NCI-H2107 treated with DMSO at 0.1 percent for 48 hours (cell line): ENCODE measurements at regions not wholly inside any gene's neighbourhood (a gene's known extent, or its start where the extent isn't known, plus 50 kb on each side); places are given as distances from the start of the nearest gene placed in this dataset.

Source experiments
- DNase-seq: peaks from one replicate; lab custom pipeline; 2025; ENCODE audit not compliant: unreplicated experiment; lab: John Stamatoyannopoulos, UW

GRCh38 chr3:105923140-105923539, 54.3 kb upstream of the CBLB start:
- no peak for DNase-seq

DNA sequence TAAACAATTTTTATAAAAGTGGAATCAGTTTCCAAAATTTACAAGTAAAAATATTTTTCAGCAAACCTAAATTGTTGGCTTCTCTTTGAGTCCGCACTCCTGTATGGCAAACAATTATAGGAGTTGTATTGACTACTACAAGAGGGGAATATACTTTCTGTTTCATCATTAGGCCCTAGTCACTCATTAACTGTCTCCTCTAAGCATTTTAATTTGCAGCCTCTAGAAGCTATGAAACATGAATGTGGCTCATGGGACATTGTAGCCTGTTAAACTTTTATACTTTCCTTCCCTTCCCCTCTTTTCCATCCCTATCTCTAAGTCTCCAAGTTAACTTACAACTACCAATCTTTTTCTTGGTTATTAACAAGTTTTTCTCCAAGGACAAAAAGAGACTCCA, 58.9 kb upstream of the CBLB start:
- no peak for DNase-seq

DNA sequence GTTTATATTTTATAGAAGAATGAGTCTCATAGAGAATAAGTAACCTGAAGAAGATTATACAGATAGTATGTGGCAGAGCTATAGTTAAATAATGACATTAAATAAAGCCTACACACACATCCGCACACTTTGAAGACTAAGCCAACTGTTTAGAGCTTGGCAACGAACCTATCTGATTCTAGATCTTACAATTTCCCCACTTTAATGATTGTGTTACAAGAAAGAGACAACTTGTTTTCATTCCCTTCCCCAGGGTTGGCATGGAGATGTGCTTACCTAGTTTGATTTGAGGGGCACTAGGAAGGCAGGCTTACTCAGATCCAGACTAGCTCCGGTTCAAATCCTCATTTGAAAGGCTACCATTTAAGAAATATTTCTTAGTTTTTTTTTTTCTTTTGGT, 61.9 kb upstream of the CBLB start:
- no peak for DNase-seq

DNA sequence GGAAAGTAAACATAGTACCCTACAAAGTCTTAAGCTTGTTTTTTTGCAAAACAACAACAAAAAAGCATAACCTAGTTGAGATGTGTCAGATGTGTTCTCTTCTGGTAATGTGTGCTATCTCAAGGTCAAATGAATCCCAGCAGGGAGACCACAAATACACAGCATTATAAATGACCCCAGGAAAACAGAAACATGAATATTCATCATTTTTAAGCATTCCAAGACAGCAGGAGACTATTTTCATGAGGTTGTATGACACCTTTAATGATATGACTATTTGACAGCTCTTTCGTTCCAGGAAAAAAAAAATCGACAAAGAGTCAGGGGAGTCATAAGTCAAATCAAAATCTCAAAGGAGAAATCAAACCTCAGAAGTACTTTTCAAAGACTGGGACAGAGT, 62.7 kb upstream of the CBLB start:
- DNase-seq = no peak

- DNase-seq = no peak
Measured at GRCh38 chr3:105933871-105934270, 65.1 kb upstream of the CBLB start.

GRCh38 chr3:105938101-105938500, 69.3 kb upstream of the CBLB start:
- DNase-seq = no peak

GRCh38 chr3:105938806-105939205, 70.0 kb upstream of the CBLB start:
- no peak for DNase-seq

GRCh38 chr3:105944276-105944675, 75.5 kb upstream of the CBLB start:
- no peak for DNase-seq

- DNase-seq = no peak
Measured at GRCh38 chr3:105944721-105945120, 75.9 kb upstream of the CBLB start.

DNA sequence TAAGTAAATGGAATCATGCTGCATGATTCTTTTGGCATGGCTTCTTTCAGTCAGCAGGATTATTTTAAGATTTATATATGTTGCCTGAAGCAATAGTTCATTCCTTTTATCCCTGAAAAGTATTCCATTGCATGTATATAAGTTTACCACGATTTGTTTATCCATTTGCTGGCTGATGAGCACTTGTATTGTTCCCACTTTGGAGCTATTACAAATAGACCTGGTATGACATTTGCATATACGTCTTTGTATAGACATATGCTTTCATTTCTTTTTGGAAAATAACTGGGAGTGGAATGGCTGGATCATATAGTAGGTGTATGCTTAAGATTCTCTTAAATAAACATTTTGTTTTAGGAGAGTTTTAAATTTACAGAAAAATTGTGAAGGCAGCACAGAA, 79.3 kb upstream of the CBLB start:
- no peak for DNase-seq

GRCh38 chr3:105950881-105951600, 82.2 kb upstream of the CBLB start:
- no peak for DNase-seq

DNA sequence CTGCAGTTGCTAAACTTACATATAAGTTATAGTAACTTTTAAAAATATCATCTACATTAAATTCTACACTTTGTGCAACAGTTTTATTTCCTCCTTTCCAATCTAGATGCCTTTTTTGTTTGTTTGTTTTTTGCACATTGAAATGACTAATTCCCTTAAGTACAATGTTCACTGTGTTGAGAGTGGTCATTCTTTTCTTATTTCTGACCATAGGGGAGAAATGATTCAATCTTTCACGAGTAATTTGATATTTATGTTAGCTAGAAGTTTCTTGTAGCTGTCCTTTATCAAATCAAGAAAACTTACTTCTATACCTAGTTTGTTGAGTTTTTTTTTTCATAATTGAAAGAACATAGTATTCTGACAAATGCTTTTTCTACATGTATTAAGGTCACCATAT, 85.0 kb upstream of the CBLB start:
- no peak for DNase-seq

GRCh38 chr3:105956306-105956705, 87.5 kb upstream of the CBLB start:
- DNase-seq = no peak

GRCh38 chr3:105957722-105958121, 88.9 kb upstream of the CBLB start:
- DNase-seq = no peak

- DNase-seq = no peak
Measured at GRCh38 chr3:105958237-105959000, 89.6 kb upstream of the CBLB start.

GRCh38 chr3:105959851-105960250, 91.0 kb upstream of the CBLB start:
- DNase-seq = no peak

DNA sequence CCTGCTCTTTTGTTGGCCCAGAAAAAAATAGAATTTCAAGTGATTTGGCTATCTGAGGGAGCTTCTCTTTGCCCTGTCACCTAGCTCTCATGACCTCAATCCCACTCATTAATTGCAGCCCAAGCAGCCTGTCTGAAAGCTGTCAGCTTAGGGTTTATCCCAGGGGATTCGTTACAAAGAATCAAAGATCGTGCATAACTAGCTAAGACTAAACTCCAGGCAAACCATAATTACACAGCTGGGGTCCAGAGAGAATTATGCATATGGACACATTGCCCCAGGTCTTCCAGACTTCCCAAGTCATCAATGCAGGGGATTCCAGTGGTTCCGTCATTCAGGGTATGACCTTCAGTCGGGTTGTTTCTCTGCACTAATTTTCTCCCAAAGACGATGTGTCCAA, 91.6 kb upstream of the CBLB start:
- no peak for DNase-seq

DNA sequence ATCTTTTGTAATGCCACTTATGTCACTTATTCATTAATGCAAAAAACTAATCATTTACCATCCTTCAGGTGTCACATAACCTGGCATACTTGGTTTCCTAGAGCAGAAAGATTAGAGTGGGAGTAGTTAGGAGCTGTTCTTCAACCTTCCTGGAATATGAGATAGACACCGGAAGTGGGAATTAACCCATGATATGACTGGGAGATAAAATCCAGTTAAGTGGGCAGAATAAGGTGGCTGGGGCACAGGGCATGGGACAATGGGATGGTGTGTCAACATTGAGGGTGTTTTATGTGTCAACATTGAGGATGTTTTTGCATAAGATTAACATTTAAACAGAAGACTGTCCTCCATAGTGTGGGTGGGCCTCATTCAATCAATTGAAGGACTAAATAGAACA, 94.3 kb upstream of the CBLB start:
- DNase-seq = no peak

GRCh38 chr3:105965384-105965783, 96.6 kb upstream of the CBLB start:
- DNase-seq = no peak

- DNase-seq = no peak
Measured at GRCh38 chr3:105967117-105967516, 98.3 kb upstream of the CBLB start.

- no peak for DNase-seq
Measured at GRCh38 chr3:105970283-105970682, 101.5 kb upstream of the CBLB start.

- no peak for DNase-seq
Measured at GRCh38 chr3:105972069-105972468, 103.3 kb upstream of the CBLB start.

GRCh38 chr3:105974381-105974780, 105.6 kb upstream of the CBLB start:
- DNase-seq = no peak
